Parathyroid adenoma (tissue), 2 donors: ENCODE measurements at regions not wholly inside any gene's neighbourhood (a gene's known extent, or its start where the extent isn't known, plus 50 kb on each side); places are given as distances from the start of the nearest gene placed in this dataset.

ENCODE experiments used
- H2AFZ ChIP-seq: fragments of 300-600 bp; sonication (generic); one replicate; pipeline ENCODE4 v1.7.0; 2017; ENCODE audit warnings: antibody characterized with exemption, mild to moderate bottlenecking
- H3K27ac ChIP-seq: fragments of 300-600 bp; sonication (generic); one replicate; pipeline ENCODE4 v1.7.0; 2017
- H3K27me3 ChIP-seq: fragments of 300-600 bp; sonication (generic); one replicate; pipeline ENCODE4 v1.7.0; 2017; ENCODE audit warnings: low read length; ENCODE audit not compliant: control insufficient read depth, insufficient read depth
- H3K36me3 ChIP-seq: fragments of 300-600 bp; sonication (generic); one replicate; pipeline ENCODE4 v1.7.0; 2017; ENCODE audit warnings: low read length; ENCODE audit not compliant: control insufficient read depth, insufficient read depth
- H3K4me1 ChIP-seq: fragments of 300-600 bp; sonication (generic); one replicate; pipeline ENCODE4 v1.7.0; 2017; ENCODE audit warnings: control low read depth
- H3K4me2 ChIP-seq: fragments of 300-600 bp; sonication (generic); one replicate; pipeline ENCODE4 v1.7.0; 2017; ENCODE audit warnings: low read length
- H3K4me3 ChIP-seq: fragments of 300-600 bp; sonication (generic); one replicate; pipeline ENCODE4 v1.7.0; 2017; ENCODE audit warnings: low read depth, low read length
- H3K79me2 ChIP-seq: fragments of 300-600 bp; sonication (generic); one replicate; pipeline ENCODE4 v1.7.0; 2017; ENCODE audit warnings: control low read depth
- H3K9ac ChIP-seq: fragments of 300-600 bp; sonication (generic); one replicate; pipeline ENCODE4 v1.7.0; 2017; ENCODE audit warnings: mild to moderate bottlenecking
- H3K9me3 ChIP-seq: fragments of 300-600 bp; sonication (generic); one replicate; pipeline ENCODE4 v1.7.0; 2017; ENCODE audit warnings: low read length; ENCODE audit not compliant: control insufficient read depth
- CTCF ChIP-seq: fragments of 300-600 bp; sonication (generic); IDR thresholded peaks from one replicate; pipeline ENCODE4 v1.7.0; 2017; ENCODE audit warnings: antibody characterized with exemption, mild to moderate bottlenecking
- donor health status: primary hyperparathyroidism.

GRCh38 chr10:108721874-108722273 lies 1201.4 kb downstream of the XPNPEP1 start:
- H2AFZ ChIP-seq = no peak overlapping the region
- H3K4me3 ChIP-seq = no peak overlapping the region
- H3K9me3 ChIP-seq = no peaks in the 10 kb centered on the region
- no peaks in the 10 kb centered on the region for H3K4me1 ChIP-seq
- H3K27ac ChIP-seq = no peak overlapping the region
- H3K27me3 ChIP-seq = no peaks in the 10 kb centered on the region
- H3K79me2 ChIP-seq = no peaks in the 10 kb centered on the region
- no peak overlapping the region for H3K9ac ChIP-seq
- no peak overlapping the region for H3K4me2 ChIP-seq
- TF ChIP-seq CTCF = no peak
- H3K36me3 ChIP-seq = no peaks in the 10 kb centered on the region

- Histone ChIP-seq H3K4me1 (no peaks in the 10 kb centered on the region), H3K9ac (no peak overlapping the region), H3K79me2 (no peaks in the 10 kb centered on the region), H3K4me3 (no peak overlapping the region), H3K27me3 (no peaks in the 10 kb centered on the region), H3K4me2 (no peak overlapping the region), H3K36me3 (no peaks in the 10 kb centered on the region), H3K9me3 (no peaks in the 10 kb centered on the region), H3K27ac (no peak overlapping the region), H2AFZ (no peak overlapping the region)
- no peak for TF ChIP-seq CTCF
These were observed 1207.0 kb downstream of the XPNPEP1 start for GRCh38 chr10:108716352-108716751.

GRCh38 chr10:108709927-108710722 lies 1213.2 kb downstream of the XPNPEP1 start:
- H3K9me3 ChIP-seq = no peaks in the 10 kb centered on the region
- no peak overlapping the region for H3K4me2 ChIP-seq
- H3K36me3 ChIP-seq = no peaks in the 10 kb centered on the region
- H3K4me1 ChIP-seq = no peaks in the 10 kb centered on the region
- H3K27me3 ChIP-seq = no peaks in the 10 kb centered on the region
- no peak for TF ChIP-seq CTCF
- H3K4me3 ChIP-seq = no peak overlapping the region
- no peaks in the 10 kb centered on the region for H3K79me2 ChIP-seq
- no peak overlapping the region for H3K27ac ChIP-seq
- no peak overlapping the region for H3K9ac ChIP-seq
- H2AFZ ChIP-seq = no peak overlapping the region

GRCh38 chr10:108708363-108708762 lies 1214.9 kb downstream of the XPNPEP1 start:
- no peaks in the 10 kb centered on the region for H3K27me3 ChIP-seq
- no peaks in the 10 kb centered on the region for H3K9me3 ChIP-seq
- TF ChIP-seq CTCF = no peak
- H3K9ac ChIP-seq = no peak overlapping the region
- no peaks in the 10 kb centered on the region for H3K36me3 ChIP-seq
- H2AFZ ChIP-seq = no peak overlapping the region
- no peak overlapping the region for H3K27ac ChIP-seq
- no peaks in the 10 kb centered on the region for H3K4me1 ChIP-seq
- no peak overlapping the region for H3K4me2 ChIP-seq
- H3K4me3 ChIP-seq = no peak overlapping the region
- no peaks in the 10 kb centered on the region for H3K79me2 ChIP-seq
